ENCODE measurements at regions not wholly inside any gene's neighbourhood (a gene's known extent, or its start where the extent isn't known, plus 50 kb on each side); places are given as distances from the start of the nearest gene placed in this dataset.

DNA sequence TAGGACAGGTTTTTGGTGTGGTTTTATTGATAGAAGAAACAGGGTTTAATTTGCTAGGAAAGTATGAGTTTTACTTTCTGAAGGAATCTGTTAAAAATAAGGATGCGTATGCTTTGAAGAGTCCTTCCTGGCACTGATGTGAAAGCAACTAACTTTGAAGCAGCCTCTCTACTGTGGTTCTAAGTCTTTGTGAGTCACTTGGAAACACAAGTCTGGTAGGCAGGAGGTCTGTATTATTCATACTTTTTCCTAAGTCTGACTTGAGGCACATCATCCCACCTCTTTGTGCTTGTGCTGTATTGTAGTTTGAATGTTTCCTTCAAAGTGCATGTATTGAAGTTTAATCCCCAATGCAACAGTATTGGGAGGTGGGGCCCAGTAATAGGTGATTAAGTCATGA is 129.0 kb downstream of the TAF11L14 start:
- DNase-seq, result no peak

- DNase-seq, result no peak
Observed at GRCh38 chr5:17766031-17766430, 131.8 kb downstream of the TAF11L14 start.

DNA sequence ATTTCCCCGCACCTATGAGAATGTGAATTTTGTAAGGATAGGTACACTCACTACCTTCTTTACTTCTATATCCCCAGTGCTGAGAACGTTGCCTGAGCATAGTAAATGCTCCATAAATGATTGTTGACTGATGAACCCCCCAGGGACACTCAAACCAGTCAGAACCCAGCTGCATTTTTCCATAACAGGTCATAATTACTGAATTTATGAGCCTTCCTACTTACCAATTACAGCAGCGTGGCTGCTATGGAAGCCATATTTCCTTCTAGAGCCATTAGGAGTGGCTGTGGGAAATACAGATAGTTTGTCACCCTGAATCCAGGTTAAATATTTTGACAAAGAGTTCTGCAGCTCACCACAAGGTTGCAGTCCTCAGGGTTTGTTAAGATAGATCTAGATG is 135.0 kb downstream of the TAF11L14 start:
- DNase-seq, result no peak

DNA sequence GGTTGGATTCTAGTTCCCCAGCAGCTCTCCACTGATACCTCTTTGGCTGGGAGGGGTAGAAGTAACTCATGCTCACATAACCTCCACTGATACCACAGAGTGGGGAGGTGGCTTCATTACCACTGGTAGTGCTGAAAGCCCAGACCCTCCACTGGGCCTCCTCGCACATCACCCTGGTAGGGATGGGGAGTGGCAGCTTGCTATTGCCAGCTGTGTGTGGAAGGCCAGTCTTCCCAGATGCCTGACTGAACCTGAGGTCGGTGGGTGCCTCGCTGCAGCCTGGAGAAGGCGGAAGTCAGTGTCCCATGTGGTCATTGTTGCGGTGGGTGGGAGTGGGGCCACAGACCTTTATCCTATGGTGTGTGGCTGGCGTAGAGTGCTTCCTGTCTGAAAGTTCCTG is 138.0 kb downstream of the TAF11L14 start:
- DNase-seq, result no peak

DNA sequence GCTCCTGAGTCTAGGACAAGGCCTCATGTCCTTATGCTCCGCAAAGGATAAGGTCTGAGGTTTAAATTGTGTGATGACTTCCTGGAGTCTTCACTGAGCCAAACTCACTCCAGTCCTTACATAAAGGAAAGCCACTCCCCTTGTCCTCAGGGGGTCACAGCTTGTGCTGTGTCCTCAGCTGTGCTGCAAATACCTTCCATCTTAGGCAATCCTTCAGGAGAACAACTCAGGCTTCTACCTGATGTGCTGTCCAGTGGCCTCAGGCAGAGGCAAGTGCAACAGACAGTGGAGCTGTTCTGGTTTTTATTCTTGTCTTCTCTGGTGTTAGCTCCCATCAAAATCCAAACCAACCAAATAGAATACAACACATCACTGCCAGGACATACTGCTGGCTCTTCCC is 151.5 kb downstream of the TAF11L14 start:
- no peak for DNase-seq

- DNase-seq, result no peak
Observed at GRCh38 chr5:17788351-17788750, 154.1 kb downstream of the TAF11L14 start.

DNA sequence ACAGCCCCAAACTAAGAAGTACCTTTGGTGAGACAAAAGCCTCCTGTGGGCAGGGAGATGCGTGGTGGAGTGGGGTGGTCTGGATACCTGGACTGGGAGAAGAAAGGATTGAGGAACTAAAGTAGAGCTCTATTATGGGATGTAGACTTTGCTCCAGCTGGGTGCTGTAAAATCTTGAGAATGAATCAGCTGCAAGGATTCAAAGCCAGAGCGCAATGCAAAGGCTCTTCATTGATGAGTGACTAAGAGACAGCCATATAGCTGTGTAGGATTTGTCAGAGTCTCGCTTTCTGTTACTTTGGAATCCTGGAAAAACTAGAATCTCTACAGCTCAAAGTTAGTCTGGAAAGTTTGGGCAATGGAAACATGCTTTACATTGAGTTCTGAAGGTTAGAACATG is 159.9 kb downstream of the TAF11L14 start:
- no peak for DNase-seq

GRCh38 chr5:17794815-17795214 is 160.6 kb downstream of the TAF11L14 start:
- no peak for DNase-seq

- DNase-seq, result no peak
Observed at GRCh38 chr5:17796142-17796541, 161.9 kb downstream of the TAF11L14 start.

- DNase-seq, result no peak
Observed at GRCh38 chr5:17796757-17797396, 162.6 kb downstream of the TAF11L14 start.

DNA sequence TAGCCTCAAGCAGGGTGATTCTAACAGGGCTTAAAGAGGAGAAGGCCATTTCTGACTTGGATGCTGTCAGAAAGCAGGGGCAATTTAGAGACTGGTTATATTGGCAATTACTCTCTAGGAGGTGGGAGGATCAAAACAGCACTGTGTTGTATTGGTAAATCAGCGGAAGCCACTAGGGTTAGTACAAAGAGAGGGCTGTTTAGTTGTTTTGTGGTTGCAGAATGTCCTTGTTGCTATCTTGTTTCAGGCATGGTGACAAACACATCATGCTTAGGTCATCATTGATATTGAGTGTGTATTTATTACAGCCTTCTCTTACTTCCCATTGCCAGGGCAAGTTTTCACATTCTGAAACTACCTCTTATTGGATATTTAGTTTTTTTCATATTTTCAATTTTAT is 165.3 kb downstream of the TAF11L14 start:
- no peak for DNase-seq

DNA sequence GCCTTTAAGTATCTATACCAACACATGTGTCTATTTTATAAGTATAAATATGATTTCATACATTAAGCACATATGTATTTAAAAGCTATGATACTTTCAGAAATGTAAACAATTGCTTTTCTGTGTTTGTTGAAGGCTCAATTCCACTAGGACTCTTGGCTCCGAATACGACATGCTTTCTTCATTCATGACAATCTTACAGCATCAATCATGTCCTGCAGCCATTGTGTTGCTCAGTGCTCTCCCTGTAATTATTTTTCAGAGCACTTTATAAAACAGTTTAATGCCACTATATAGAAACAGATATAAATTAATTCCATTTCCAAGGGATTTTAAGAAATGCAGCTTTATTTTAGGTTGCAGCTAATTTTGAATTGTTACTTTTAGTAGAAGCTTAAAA is 167.3 kb downstream of the TAF11L14 start:
- DNase-seq, result no peak

DNA sequence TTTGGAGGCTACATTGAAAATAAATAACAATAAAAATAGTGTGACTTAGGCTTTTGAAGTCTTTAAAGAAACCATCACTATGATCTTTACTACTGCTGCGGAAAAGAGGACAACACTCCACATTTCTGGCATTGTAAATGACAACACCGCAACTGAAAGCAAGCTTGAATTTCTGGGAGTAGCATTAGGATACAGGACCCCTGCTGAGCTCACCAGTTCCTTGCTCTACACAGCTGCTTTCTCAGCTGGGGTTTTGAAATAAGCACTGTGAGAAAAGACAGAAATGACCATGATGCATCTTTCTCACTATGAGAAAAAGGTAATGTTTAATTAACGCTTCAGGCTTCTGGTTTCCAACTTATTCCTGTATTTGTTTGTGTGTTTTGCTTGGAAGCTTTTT is 168.0 kb downstream of the TAF11L14 start:
- no peak for DNase-seq

DNA sequence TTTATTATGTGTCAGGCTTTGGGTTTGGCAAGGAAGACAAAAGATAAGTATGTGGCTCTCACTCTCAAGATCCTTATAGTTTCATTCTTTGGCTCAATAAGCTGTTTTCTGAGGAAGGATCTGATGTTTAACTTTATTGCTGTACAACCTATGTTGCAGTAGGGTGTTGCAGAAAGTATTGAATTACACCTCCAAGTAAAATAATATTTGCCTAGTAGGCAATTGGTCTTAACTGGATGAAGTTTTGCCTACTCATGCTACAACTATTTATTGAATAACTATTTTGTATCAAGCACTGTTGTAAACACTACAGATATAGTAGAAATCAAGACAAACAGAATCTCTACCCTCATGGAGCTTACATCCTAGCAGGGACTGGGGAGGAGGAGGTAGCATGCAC is 169.7 kb downstream of the TAF11L14 start:
- DNase-seq, result no peak

DNA sequence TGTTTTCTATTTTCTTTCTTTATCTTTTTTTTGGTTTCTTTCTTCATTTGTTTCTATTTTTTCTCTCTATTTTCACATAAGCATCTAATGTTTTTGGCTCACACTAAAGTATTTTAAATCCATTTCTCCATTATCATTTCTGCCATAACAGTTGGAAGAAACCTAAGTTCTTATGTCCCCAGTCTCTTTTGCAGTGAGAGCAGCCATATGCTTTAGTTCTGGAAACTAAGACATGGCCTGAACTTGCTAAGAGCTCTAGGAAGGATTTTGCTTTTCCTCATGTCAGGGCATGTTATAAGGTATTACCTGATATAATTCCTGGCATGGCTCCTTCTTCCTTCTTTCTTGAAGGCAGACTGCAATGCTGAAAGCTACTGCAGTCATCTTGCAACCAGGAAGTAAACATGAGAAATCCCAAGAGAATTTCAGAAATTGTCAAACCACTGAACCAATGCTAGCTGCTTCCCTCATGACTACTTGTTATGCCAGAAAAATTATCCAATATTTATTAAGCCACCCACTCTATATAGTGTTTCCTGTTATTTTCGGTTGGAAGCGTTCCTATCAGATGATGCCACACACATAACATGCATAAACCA is 171.1 kb downstream of the TAF11L14 start:
- no peak for DNase-seq

- DNase-seq, result no peak
Observed at GRCh38 chr5:17806818-17807468, 172.7 kb downstream of the TAF11L14 start.

GRCh38 chr5:17808566-17808965 is 174.3 kb downstream of the TAF11L14 start:
- DNase-seq, result no peak

GRCh38 chr5:17810734-17811133 is 176.5 kb downstream of the TAF11L14 start:
- no peak for DNase-seq

DNA sequence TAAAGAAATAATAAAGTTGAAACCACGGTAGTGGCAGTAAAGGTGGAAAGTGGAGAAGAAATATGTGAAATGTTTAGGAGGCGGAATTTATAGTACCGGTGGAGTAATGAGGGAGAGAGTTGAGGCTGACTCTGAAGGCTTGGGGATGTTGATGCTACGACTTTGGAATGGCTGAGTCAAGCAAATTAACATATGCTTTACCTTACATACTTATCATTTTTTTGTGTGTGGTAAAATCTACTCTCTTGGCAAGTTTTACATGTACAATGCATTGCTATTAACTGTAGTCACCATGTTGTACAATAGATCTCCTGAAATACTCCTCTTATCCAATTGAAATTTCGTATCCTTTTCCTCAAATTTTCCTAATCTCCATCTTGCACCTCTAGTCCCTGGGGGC is 179.0 kb downstream of the TAF11L14 start:
- no peak for DNase-seq

GRCh38 chr5:17816505-17816904 is 182.2 kb downstream of the TAF11L14 start:
- no peak for DNase-seq

GRCh38 chr5:17816944-17817343 is 182.7 kb downstream of the TAF11L14 start:
- no peak for DNase-seq

DNA sequence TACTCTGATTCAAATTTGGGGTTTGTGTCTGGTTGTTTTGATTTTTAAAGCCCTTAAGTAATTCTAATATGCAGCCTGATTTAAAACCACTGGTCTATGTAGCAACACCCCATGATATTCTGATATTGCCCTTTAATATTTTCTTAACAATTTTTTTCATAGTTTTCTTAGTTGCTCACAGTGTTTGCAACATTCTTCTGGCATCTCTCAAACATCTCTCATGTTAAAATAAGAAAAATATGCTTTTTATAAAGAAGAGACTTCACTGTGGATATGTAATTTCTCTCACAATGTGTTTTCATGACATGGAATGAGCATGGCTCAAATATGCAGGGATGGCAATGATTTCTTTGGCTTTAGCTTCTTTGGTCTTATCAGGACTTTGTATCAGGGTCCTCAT is 183.7 kb downstream of the TAF11L14 start:
- no peak for DNase-seq

DNA sequence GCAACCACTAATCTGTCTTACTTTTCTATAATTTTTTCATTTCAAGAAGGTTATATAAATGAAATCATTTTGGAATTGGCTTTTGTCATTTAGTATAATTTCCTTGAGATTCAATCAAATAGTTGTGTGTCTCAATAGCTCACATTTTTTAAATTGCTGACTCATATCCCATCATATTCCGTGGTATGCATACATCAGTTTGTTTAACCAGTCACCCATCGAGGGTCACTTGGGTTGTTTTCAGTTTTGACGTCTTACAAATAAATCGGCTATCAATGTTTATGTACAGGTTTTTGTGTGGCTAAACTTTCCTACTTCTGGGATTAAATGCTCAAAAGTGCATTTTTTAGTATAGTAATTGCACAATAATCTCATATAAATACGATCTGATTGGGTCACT is 185.5 kb downstream of the TAF11L14 start:
- no peak for DNase-seq

DNA sequence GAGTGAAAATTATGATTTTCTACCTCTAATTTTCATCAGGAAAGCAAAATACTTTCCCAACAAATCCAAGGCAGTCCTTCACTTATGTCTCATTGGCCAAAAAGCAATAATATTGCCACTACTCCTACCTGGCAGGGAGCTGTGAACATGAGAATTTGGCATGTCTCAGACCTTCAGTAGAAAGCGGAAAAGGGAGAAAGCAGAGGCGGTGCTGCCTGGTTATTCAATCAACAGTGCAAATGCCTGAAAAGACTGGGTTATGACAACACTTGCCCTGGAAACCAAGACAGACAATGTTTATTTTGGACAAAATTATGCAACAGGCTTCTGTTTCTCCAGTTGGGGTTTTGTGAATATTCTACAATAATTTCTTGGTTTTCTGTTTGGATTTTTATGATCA is 194.4 kb downstream of the TAF11L14 start:
- no peak for DNase-seq

DNA sequence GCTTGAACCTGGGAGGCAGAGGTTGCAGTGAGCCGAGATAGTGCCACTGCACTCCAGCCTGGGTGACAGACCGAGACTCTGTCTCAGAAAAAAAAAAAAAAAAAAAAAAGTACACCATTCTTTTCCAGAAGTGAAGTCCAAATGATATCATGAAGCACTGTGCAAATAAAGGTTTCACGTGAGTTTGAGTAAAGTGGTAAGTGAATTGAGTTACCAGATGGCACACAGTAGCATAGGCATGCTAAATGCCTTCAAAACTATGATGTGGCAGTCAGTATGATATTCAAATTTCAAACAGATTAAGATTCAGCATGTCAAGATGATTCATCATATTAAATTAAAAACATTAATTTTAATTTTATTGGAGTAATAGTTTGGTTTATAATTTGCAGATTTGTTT is 195.2 kb downstream of the TAF11L14 start:
- DNase-seq, result no peak
